GM18867 (cell line): ENCODE measurements at regions not wholly inside any gene's neighbourhood (a gene's known extent, or its start where the extent isn't known, plus 50 kb on each side); places are given as distances from the start of the nearest gene placed in this dataset.
"Not testable (repeated sequence)": the region's sequence is repeated elsewhere in the genome, so short reads cannot be mapped to it uniquely, and the experiment has no call there.

Experiments used
- ATAC-seq: cut with Tn5 transposase; IDR thresholded peaks from one replicate; pipeline ENCODE4 v1.9.1; 2021; ENCODE audit warnings: mild to moderate bottlenecking, moderate library complexity; ENCODE audit not compliant: unreplicated experiment

- no peak for ATAC-seq
Measured at GRCh38 chr6:119678961-119679360, 329.4 kb upstream of the MAN1A1 start.

- ATAC-seq = no peak
Measured at GRCh38 chr6:119677384-119677783, 327.8 kb upstream of the MAN1A1 start.

DNA sequence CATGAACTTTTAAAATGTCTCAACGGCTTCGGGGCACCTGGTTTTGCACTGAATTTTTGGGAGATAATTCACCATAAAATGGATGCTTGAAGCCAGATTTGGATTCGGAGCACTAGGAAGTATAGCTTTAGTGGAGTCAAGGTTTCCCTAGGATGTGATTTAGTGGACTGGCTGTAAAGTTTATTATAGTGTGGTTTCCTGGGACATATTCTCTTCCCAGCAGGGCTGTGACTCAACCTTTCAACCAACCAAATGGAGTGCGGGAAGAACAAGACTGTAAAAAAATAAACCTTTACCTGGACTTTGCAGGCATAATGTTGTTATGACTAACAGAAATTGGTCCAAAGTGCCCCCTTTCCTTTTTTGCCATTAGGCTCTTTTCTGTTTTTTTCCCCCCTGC, 327.4 kb upstream of the MAN1A1 start:
- ATAC-seq = no peak

- no peak for ATAC-seq
Measured at GRCh38 chr6:119676230-119676629, 326.7 kb upstream of the MAN1A1 start.

DNA sequence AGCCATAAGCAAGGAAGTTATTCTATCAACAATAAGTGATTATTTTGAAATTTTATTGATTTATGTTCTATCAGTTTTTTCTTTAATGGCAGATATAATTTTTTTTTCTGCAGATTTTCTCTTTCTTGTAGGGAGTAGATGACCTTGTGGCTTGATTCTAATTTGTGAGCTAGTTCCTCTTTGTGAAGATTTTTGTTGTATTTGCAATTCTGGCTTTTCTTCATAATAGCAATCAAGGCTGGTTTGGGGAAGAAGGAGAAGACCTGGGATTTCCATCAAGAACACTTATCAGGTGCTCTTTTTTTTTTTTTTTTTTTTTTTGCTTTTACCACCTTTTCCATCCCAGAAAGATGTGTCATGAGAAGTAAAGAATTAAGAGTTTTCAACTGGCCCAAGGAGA, 324.2 kb upstream of the MAN1A1 start:
- ATAC-seq = no peak

- ATAC-seq = no peak
Measured at GRCh38 chr6:119672725-119673124, 323.2 kb upstream of the MAN1A1 start.

DNA sequence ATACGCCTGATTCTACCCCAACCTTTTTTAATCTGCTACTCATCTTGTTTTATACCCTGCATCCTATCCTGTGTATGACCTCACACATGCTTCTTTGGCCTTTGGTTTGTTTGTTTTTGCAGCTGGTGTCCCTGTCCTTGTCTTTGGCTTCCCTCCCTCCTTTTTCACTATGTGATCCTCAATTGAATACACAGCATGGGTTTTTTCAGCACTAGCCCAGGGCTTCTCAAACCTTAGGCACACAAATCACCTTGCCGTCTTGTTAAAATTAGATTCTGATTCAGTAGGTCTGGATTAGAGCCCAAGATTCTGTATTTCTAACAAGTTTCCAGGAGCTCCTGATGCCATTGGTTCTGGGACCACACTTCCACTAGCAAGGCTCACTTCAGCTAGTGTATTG, 321.5 kb upstream of the MAN1A1 start:
- ATAC-seq = no peak

- ATAC-seq = peak; percentile 50
Measured at GRCh38 chr6:119669221-119669620, 319.7 kb upstream of the MAN1A1 start.

GRCh38 chr6:119665432-119665831, 315.9 kb upstream of the MAN1A1 start:
- ATAC-seq = not testable (repeated sequence)

- ATAC-seq = no peak
Measured at GRCh38 chr6:119661628-119662027, 312.1 kb upstream of the MAN1A1 start.

- ATAC-seq = no peak
Measured at GRCh38 chr6:119661078-119661477, 311.5 kb upstream of the MAN1A1 start.

GRCh38 chr6:119658917-119659316, 309.4 kb upstream of the MAN1A1 start:
- ATAC-seq = no peak

DNA sequence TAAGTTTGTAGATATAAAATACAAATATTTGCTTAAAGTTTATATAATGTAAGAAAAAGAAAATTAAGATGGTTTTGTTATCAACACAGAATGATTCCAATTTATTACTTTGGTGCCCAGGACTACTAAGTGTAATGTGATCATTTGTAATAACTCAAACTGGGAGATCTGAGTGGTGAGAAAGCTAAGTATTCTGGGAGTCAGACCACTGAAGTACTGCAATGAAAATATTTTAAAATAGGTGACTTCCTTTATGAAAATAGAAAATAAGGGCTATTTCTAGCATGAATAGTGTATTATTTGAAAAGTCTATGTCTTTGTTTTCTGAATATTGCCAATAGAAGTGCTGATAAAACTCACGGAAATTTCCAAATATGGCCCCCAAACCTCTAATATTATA, 305.6 kb upstream of the MAN1A1 start:
- no peak for ATAC-seq

DNA sequence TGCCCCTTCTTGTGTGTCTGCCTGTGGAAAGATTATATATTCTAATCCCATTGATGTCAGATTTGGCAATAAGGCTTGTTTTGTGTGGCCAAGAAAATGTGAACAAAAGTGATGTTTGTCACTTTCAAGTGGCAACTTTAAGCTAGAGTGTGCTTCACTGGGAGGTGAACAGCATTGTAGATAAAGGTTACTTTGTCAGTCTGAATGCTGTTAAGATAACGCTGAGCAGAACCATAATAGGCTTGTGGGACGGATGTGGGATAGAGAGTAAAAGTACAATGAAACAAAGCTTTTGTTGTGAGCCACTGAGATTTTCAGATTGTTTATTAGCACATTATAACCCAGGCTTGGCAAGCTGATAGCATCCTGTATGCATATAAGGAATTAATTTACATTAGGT, 303.8 kb upstream of the MAN1A1 start:
- ATAC-seq = no peak

GRCh38 chr6:119649531-119649930, 300.0 kb upstream of the MAN1A1 start:
- ATAC-seq = no peak

DNA sequence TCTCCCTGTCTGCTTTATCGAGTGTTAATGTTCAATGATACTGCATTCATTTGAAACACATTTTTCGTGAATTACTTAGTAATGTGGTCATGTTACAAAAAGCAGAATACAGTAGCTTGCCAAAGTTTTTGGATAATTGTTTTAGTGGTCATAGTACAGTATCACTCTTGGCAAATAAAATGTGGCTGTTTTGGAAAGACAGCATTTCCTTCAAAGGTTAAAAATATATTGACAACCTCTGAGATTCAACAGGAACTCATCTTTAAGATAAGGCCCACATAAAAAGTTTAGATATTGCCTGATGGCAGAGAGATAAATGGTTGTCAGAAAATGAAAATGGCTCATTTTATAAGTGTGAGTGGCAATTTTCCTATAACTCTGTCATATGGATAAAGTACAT, 297.7 kb upstream of the MAN1A1 start:
- no peak for ATAC-seq

GRCh38 chr6:119643876-119644275, 294.3 kb upstream of the MAN1A1 start:
- ATAC-seq = no peak

- no peak for ATAC-seq
Measured at GRCh38 chr6:119637768-119638167, 288.2 kb upstream of the MAN1A1 start.

GRCh38 chr6:119636060-119636459, 286.5 kb upstream of the MAN1A1 start:
- no peak for ATAC-seq

DNA sequence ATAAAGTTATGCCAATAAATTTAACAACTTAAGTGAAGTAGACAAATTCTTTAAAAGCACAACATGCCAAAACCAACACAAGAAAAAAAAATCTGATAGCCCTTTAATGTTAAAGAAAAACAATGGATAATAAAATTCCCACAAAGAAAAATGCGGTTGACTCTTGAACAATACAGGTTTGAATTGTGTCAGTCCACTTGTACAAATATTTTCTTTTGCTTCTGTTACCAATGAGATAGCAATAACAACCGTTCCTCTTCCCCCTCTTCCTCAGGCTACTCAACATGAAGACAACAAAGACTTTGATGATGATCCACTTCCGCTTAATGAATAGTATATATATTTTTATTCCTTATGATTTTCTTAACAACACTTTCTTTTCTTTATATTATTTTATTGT, 283.9 kb upstream of the MAN1A1 start:
- no peak for ATAC-seq

DNA sequence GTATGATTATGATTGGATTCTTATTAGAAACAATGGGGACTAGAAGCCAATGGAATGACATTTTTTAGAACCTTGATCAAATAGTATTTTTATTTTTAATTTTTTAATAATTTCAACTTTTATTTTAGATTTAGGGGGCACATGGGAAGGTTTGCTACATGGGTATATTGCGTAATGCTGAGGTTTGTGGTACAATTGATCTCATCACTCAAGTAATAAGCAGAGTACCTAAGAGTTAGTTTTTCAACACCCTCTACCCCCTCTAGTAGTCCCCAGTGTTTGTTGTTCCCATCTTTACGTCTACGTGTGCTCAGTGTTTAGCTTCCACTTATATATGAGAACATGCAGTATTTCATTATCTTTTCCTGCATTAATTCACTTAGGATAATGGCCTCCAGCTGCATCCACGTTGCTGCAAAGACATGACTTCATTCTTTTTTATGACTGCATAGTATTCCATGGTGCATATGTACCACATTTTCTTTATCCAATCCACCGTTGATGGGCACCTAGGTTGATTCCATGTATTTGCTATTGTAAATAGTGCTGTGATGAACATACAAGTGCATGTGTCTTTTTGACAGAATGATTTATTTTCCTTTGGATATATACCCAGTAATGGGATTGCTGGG, 281.1 kb upstream of the MAN1A1 start:
- ATAC-seq = no peak

DNA sequence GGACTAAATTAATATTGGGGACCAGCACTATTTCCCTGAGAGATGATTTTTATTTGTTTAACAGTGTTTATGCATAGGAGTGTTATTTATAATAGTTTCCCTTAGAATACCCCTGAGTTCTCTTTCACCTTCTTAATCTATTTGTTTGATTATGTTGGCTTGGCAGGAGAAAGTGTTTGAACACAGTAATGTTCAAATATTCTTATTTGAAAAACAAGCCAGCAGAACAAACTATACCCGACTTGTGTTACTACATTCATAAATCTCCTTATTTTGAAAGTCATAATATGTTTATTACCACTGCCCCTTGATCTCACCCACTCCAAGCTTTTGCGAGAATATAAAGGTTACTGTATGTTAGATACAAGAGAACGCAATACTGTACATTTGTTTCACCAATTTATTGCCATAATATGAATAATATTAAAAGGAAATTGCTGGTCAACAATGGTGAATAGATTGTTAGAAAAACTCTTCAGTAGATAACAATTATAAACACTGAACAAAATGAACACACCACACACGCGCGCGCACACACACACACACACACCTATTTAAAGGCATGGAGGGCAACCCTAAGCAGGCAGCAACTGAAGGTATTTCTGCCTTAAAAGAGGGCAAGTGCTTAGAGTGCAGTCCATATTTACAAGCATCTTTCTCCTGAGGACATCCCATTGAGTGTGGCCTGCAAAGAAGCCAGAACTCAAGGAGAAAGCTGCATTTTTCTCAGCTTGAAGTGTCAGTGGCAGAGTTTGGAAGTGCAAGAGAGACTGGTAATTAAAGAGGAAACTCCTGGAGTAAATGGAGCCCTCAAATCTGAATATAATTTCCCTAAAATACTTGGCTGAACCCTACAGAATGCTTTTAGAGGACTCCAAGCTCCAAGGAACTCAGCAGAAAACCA, 279.4 kb upstream of the MAN1A1 start:
- no peak for ATAC-seq
